ENCODE measurements at regions not wholly inside any gene's neighbourhood (a gene's known extent, or its start where the extent isn't known, plus 50 kb on each side); places are given as distances from the start of the nearest gene placed in this dataset.

DNA sequence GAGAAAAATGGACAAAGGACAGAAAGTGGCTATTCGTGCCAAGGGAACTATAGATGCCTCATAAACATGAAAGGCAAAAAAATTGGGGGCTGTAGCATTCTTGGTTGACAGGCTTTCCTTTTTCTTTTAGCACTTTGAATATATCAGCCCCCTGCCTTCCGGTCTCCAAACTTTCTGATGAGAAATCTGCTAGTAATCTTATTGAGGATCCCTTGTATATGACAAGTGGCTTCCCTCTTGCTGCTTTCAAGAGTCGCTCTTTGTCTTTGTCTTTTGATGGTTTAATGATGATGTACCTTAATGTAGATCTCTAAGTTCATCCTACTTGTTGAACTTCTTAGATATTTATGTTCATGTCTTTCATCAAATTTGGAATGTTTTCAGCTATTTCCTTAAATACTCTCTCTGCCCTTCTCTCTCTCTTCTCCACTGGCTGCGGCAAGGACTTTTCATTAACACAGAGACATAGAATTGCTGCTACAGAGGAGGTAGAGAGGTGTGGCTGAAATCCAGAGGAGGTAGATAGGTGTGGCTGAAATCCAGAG is 59.4 kb upstream of the EPHB3 start:
- TF ChIP-seq, protein P1, sequence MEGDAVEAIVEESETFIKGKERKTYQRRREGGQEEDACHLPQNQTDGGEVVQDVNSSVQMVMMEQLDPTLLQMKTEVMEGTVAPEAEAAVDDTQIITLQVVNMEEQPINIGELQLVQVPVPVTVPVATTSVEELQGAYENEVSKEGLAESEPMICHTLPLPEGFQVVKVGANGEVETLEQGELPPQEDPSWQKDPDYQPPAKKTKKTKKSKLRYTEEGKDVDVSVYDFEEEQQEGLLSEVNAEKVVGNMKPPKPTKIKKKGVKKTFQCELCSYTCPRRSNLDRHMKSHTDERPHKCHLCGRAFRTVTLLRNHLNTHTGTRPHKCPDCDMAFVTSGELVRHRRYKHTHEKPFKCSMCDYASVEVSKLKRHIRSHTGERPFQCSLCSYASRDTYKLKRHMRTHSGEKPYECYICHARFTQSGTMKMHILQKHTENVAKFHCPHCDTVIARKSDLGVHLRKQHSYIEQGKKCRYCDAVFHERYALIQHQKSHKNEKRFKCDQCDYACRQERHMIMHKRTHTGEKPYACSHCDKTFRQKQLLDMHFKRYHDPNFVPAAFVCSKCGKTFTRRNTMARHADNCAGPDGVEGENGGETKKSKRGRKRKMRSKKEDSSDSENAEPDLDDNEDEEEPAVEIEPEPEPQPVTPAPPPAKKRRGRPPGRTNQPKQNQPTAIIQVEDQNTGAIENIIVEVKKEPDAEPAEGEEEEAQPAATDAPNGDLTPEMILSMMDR (IDR thresholded peaks at IDR 0.05): no peak
- TF ChIP-seq POLR2A (IDR thresholded peaks at IDR 0.05): no peak
- no peak for TF ChIP-seq EP300 (IDR thresholded peaks at IDR 0.05)

Data from ovary (tissue), 3 donors.